ENCODE measurements at regions not wholly inside any gene's neighbourhood (a gene's known extent, or its start where the extent isn't known, plus 50 kb on each side); places are given as distances from the start of the nearest gene placed in this dataset.

GRCh38 chr11:27244900-27245299, 118.1 kb downstream of the CCDC34 start:
- FAIRE-seq = no peak
- ChIA-PET CTCF (ENCODE audit: low intra/inter-chr PET ratio) (no interaction called here), POLR2A (no interaction called here)
- Histone ChIP-seq H3K9me3 (replicated peaks; ENCODE audit: control insufficient read depth, insufficient read depth, low read depth, low read length) (no peaks in the 10 kb centered on the region), H3K4me1 (replicated peaks in 1 of 2; ENCODE audit: control insufficient read depth in 2 of 2, insufficient read depth in 2 of 2, low read length in 2 of 2) (peaks cover 3 to 15% of the 10 kb centered on the region in 2 experiments; a peak in 3 of 5 replicates), H3K4me3 (no peak overlapping the region), H3K36me3 (ENCODE audit: control insufficient read depth, insufficient read depth, low read length) (no peaks in the 10 kb centered on the region), H3K79me2 (ENCODE audit: control insufficient read depth, insufficient read depth, low read length) (no peaks in the 10 kb centered on the region), H3K27ac (ENCODE audit: extremely low read depth, low read depth, low read length) (no peak overlapping the region), H3K9me1 (ENCODE audit: control insufficient read depth, insufficient read depth, low read length) (no peaks in the 10 kb centered on the region), H3K9ac (ENCODE audit: insufficient read depth in 1 of 2, low read depth in 2 of 2, low read length in 2 of 2) (no peak overlapping the region), H2AFZ (ENCODE audit: low read depth, low read length) (no peak overlapping the region), H4K20me1 (replicated peaks; ENCODE audit: control insufficient read depth, insufficient read depth, low read length) (no peaks in the 10 kb centered on the region), H3K27me3 (ENCODE audit: control insufficient read depth in 2 of 2, insufficient read depth in 2 of 2, low read length in 2 of 2) (no peaks in the 10 kb centered on the region; a peak in 1 of 5 replicates), H3K4me2 (ENCODE audit: insufficient read depth, low read length) (no peak overlapping the region)
- ATAC-seq = no peak
- no peak for DNase-seq (ENCODE audit: extremely low read depth in 1 of 4, low spot score in 3 of 4)
- in situ Hi-C loops (cut with MboI) (no loop called here), intact Hi-C loops (cut with micrococcal nuclease) (no loop called here)
- BruUV-seq (replicated peaks) = no TSS peak
- no peak for TF ChIP-seq ZNF23 (CRISPR knock-in tag; IDR thresholded peaks at IDR 0.05)
- 0 out of 2 replicates have a peak, but pooled peaks have one; percentile 16 for TF ChIP-seq MAFK (IDR thresholded peaks at IDR 0.05; ENCODE audit: low read length)
- TF ChIP-seq, protein P1, sequence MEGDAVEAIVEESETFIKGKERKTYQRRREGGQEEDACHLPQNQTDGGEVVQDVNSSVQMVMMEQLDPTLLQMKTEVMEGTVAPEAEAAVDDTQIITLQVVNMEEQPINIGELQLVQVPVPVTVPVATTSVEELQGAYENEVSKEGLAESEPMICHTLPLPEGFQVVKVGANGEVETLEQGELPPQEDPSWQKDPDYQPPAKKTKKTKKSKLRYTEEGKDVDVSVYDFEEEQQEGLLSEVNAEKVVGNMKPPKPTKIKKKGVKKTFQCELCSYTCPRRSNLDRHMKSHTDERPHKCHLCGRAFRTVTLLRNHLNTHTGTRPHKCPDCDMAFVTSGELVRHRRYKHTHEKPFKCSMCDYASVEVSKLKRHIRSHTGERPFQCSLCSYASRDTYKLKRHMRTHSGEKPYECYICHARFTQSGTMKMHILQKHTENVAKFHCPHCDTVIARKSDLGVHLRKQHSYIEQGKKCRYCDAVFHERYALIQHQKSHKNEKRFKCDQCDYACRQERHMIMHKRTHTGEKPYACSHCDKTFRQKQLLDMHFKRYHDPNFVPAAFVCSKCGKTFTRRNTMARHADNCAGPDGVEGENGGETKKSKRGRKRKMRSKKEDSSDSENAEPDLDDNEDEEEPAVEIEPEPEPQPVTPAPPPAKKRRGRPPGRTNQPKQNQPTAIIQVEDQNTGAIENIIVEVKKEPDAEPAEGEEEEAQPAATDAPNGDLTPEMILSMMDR (IDR thresholded peaks at IDR 0.05 in 2 of 3, conservative IDR thresholded peaks at IDR 0.05 in 1 of 3; ENCODE audit: insufficient read depth in 2 of 3, low read depth in 1 of 3, low read length in 3 of 3) = no peak
- TF ChIP-seq, protein P2, sequence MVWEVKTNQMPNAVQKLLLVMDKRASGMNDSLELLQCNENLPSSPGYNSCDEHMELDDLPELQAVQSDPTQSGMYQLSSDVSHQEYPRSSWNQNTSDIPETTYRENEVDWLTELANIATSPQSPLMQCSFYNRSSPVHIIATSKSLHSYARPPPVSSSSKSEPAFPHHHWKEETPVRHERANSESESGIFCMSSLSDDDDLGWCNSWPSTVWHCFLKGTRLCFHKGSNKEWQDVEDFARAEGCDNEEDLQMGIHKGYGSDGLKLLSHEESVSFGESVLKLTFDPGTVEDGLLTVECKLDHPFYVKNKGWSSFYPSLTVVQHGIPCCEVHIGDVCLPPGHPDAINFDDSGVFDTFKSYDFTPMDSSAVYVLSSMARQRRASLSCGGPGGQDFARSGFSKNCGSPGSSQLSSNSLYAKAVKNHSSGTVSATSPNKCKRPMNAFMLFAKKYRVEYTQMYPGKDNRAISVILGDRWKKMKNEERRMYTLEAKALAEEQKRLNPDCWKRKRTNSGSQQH (CRISPR knock-in tag; IDR thresholded peaks at IDR 0.05) = no peak
- TF ChIP-seq C11orf30 (IDR thresholded peaks at IDR 0.05; ENCODE audit: low read depth) = peak; percentile 43
- TF ChIP-seq ZNF316 (IDR thresholded peaks at IDR 0.05) = peak; percentile 74
- TF ChIP-seq ZBTB12 (CRISPR knock-in tag; IDR thresholded peaks at IDR 0.05) = no peak
- TF ChIP-seq IFI16 (CRISPR knock-in tag; IDR thresholded peaks at IDR 0.05) = no peak
- TF ChIP-seq RAD51 (IDR thresholded peaks at IDR 0.05; ENCODE audit: borderline replicate concordance, low read depth) = no peak
- TF ChIP-seq NCOA1 (IDR thresholded peaks at IDR 0.05; ENCODE audit: low read depth) = no peak
- TF ChIP-seq MAFF (IDR thresholded peaks at IDR 0.05; ENCODE audit: low read length) = peak; percentile 61
- no peak for TF ChIP-seq ZNF507 (tag; conservative IDR thresholded peaks at IDR 0.05)
- TF ChIP-seq JUNB (CRISPR knock-in tag; conservative IDR thresholded peaks at IDR 0.05) = no peak
- no peak for TF ChIP-seq CGGBP1 (CRISPR knock-in tag; IDR thresholded peaks at IDR 0.05)
- TF ChIP-seq, protein P3, sequence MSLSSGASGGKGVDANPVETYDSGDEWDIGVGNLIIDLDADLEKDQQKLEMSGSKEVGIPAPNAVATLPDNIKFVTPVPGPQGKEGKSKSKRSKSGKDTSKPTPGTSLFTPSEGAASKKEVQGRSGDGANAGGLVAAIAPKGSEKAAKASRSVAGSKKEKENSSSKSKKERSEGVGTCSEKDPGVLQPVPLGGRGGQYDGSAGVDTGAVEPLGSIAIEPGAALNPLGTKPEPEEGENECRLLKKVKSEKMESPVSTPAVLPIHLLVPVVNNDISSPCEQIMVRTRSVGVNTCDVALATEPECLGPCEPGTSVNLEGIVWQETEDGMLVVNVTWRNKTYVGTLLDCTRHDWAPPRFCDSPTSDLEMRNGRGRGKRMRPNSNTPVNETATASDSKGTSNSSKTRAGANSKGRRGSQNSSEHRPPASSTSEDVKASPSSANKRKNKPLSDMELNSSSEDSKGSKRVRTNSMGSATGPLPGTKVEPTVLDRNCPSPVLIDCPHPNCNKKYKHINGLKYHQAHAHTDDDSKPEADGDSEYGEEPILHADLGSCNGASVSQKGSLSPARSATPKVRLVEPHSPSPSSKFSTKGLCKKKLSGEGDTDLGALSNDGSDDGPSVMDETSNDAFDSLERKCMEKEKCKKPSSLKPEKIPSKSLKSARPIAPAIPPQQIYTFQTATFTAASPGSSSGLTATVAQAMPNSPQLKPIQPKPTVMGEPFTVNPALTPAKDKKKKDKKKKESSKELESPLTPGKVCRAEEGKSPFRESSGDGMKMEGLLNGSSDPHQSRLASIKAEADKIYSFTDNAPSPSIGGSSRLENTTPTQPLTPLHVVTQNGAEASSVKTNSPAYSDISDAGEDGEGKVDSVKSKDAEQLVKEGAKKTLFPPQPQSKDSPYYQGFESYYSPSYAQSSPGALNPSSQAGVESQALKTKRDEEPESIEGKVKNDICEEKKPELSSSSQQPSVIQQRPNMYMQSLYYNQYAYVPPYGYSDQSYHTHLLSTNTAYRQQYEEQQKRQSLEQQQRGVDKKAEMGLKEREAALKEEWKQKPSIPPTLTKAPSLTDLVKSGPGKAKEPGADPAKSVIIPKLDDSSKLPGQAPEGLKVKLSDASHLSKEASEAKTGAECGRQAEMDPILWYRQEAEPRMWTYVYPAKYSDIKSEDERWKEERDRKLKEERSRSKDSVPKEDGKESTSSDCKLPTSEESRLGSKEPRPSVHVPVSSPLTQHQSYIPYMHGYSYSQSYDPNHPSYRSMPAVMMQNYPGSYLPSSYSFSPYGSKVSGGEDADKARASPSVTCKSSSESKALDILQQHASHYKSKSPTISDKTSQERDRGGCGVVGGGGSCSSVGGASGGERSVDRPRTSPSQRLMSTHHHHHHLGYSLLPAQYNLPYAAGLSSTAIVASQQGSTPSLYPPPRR (CRISPR knock-in tag; IDR thresholded peaks at IDR 0.05; ENCODE audit: borderline replicate concordance) = no peak

Data from K562 (cell line).